COLO668 (cell line): ENCODE measurements at regions not wholly inside any gene's neighbourhood (a gene's known extent, or its start where the extent isn't known, plus 50 kb on each side); places are given as distances from the start of the nearest gene placed in this dataset.
"Not testable (repeated sequence)": the region's sequence is repeated elsewhere in the genome, so short reads cannot be mapped to it uniquely, and the experiment has no call there.

Experiments
- DNase-seq: peaks from one replicate; lab custom pipeline; 2025; ENCODE audit not compliant: unreplicated experiment; lab: John Stamatoyannopoulos, UW

DNA sequence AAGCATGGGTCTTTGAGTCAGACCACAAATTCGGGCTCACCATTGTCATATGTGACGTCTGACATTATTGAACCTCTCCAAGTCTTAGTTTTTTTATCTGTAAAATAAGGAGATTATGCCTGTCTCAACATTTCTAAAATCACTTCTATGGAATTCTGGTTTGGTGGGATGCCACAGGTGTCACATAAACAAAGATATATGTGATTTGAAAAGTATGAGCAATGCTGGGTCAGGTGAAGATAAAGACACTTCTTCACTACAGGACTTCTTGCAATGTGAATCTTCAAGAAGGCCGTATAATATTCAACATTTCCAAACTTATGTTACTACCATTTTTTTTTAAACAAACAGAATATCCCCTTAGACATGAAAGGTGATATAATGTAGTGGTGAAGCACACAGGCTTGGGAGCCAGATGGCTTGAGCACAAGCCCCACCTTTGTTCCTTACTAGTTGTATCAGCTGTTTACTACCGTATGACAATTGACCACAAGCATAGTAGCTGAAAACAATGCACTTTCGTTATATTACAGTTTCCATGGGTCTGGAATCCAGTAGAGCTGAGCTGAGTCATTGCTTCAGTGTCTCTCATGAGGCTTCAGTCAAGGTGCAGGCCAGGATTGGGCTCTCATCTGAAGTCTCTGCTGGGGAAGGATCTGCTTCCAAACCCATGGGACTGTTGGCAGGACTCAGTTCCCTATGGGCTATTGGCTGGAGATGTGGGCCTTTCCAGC, 87.7 kb downstream of the UTP18 start:
- no peak for DNase-seq

DNA sequence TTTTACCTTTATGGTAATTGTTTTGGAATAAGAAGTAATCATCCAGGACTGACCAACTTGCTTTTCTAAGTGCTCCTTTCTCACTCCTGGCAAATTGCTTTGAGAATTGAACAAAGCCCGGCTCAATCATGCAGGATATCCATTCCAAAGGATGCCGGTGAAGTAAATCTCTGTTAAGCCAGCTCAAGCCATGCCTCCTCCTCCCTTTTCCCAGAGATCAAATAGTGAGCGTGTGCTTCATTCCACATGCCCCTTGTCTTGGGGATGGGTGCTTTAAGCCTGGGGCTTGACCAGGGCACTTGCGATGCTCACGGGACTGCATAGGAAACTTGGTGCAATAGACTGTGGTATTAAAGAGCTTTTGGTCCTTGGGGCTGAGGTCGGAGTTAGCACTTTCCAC, 90.7 kb downstream of the UTP18 start:
- no peak for DNase-seq

DNA sequence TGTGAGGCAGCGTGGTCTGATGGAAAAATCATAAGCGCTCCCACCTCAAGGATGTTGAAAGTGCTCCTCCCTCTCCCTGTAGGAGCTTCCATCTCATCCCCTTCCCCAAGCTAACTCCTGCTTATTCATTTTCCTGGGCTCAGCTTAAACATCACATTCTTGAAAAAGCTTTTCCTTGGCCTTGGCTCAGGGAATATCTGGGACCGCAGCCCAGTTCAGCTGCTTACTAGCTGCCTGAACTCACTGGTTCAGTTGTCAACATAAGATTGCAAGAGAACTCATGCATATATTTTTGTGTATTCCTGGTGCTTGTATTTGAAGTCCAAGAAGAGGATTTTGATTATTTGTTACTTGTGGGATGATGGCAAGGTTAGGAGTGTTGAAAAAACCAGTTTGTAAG, 91.5 kb downstream of the UTP18 start:
- DNase-seq, result no peak

DNA sequence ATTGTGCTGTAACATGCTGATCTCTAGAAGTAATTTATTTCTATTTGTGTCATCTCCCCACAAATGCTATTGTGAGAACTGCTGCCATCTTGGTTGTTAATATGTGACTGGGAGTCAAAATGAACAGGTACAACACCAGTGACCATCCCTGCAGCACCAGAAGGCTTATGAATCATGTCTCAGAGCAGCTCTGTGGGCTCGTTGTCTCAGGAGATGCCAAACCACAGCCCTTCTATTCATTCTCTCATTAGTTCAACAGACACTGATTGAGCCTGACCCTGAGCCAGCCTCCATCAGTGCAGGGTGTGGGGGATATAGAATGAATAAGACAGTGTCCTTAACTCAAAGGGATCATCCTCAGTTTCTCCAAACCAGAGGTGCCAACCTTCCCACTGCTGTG, 92.5 kb downstream of the UTP18 start:
- DNase-seq, result no peak

DNA sequence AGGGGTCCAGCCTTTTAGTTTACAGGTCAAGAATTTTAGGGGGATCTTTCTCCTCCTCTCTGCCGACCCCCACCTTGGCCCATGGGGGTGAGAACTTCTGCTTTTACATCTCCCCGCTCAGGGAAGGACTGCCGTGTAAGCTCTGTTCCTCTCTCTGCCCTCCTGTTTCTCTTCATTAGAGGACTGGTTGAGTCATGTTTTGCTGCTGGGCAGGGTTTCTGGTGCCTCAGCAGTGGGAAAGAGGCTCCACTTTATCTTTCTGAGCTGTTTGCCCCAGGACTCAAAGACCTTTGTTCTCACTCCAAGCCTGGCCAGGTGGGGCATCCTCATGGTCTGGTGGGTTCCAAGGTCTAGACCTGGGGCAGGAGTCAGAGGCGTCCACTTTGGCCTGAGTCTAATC, 93.0 kb downstream of the UTP18 start:
- DNase-seq, result no peak

DNA sequence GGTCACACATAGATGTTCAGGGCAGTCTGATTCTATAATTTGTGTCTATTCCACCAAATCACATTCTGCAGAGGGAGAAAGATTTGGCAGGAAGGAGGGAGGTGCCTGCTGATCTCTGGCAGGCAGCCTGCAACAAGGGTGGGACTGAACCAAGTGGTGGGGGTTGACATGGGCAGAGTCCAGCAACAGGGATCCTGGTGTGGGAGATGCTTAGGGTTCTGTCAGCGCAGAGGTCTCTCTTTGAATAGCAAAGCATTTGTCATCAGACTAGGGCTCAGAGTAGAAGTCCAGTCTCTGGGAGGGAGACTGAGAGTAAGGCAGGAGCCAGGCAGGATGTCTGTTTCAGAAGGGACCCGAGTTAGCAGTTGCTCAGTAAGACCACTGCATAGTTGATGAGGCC, 94.6 kb downstream of the UTP18 start:
- no peak for DNase-seq

DNA sequence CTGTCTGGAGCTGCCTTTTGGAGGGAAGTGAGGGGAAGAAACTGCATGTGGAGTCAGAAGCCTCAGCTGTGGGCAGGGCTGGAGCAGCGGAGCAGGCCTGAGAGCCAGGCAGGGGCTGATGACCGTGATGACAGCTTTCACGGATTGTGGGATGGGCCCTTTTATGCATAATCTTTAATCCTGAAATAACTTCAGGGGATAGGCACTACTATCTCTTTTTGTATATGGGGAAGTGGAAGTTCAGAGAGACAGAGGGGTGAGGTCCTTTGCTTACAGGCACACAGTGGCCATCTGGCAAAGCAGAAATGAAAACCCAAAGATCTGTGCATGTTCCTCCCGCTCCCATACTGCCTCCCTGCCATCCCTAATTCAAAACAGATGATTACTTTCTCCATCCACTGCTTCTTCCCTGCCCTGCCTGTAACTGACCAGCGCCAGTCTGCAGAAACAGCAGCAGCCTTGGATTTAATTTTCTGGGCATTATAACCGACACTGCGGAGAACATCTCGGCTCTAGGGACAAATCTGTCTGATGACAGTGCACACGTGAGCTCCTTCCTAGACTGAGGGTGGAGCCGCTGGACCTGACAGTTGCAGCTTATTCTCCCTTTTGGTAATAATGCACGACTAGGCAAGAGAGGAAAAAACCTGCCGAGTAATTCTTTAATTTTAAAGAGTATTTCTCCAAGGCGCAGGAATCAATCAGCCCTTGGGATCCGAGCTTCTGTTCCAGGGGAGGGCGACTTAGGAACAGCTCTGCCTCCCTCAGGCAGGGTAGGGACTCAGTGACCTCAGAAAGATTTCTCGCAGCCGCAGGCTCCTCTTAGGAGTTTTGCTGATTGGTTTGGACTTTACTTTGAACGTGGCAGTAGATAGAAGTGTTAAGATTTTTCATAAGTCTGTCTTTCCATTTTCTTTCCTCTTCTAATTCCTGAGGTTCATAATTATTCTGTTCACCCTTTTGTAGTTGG, 95.4 kb downstream of the UTP18 start:
- DNase-seq, result no peak

DNA sequence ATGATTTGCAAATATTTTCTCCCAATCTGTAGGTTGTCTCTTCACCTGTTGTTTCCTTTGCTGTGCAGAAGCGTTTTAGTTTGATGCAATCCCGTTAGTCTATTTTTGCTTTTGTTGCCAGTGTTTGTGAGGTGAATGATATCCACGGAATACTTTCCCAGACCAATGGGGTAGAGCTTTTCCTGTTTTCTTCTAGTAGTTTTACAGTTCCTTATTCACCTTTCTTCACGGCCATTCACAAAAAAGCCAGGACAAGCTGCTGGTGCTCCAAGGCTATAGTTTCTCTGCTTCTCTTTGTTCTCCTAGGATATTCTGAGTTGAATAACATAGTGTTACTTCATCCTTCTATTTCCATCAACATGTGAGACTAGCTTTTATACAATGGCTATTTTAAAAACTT, 98.7 kb downstream of the UTP18 start:
- DNase-seq, result no peak

DNA sequence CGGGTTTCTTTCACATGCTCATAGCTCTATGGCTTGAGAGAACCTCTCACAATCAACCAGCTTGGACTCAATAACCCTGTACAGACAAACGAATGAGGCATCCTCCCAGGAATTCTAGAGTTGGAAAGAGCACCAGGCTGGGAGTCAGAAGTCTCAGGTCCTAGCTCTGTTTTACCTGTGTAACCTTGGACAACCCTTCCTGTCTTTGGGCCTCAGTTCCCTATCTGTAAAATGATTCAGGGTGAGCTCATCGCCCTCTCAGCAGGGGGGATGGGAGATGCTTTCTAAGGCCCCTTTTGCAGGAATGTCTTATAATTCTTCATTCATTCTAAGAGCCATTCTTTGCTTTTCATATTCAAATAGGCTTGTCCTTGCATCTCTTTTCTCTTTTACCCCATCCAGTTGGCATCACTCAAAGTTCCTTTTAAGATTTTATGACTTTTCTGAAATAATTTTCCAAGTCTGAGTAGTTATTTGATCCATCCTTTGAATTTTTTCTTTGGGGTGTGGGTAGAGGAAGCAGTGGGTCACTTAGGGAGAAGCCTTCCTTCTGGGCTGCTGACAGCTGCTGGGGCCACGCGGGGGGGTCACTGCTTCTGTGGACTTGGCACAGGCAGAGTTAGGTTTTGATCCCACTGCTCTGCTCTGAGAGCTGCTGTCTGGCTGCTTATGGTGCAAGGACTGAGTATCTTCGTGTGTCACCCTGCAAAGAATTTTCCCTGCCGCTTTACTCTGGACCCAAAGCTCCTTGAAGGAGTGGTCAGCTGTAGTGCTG, 102.7 kb downstream of the UTP18 start:
- DNase-seq, result no peak

DNA sequence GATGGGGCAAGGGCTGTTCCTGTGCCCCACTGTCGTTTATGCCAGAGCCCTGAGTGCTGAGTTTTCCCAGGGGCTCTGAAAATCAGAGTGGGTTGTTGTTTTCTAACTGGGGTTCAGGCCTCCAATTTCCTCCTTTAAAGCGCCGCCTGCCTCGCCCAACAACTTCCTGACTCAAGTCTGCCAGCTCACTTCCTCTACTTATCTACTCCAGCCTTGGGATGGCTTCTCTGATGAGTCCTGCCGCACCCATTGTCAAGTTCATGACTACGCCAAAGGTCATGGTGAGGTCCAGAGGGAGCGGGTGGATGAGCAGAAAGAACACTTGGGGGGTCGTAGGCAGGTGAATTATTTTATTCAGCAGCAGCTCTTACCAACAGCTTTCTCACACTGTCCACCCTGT, 104.7 kb downstream of the UTP18 start:
- no peak for DNase-seq

DNA sequence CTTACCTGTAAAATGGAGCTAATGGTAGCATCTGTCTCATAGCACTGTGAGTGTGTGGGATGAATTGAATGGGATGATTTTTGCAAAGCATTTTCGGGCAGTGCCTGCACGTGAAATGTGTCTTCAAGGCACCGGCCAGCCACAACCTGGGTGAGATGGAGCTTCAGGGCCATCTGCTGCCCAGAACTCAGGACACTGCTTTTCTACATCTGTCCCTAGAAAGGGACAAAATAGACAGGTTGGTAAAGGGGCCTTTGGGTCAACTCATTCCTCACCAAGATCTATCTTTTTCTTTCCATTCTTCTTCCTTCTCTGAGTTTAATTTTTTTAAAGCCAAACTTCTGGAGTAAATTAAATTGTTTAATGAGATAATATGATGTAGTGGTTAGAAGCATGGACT, 106.5 kb downstream of the UTP18 start:
- DNase-seq, result no peak

DNA sequence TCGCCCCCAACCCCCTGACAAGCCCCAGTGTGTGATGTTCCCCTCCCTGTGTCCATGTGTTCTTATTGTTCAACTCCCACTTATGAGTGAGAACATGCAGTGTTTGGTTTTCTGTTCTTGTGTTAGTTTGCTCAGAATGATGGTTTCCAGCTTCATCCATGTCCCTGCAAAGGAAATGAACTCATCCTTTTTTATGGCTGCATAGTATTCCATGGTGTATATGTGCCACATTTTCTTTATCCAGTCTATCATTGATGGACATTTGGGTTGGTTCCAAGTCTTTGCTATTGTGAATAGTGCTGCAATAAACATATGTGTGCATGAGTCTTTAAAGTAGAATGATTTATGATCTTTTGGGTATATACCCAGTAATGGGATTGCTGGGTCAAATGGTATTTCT, 107.5 kb downstream of the UTP18 start:
- DNase-seq, result not testable (repeated sequence)

DNA sequence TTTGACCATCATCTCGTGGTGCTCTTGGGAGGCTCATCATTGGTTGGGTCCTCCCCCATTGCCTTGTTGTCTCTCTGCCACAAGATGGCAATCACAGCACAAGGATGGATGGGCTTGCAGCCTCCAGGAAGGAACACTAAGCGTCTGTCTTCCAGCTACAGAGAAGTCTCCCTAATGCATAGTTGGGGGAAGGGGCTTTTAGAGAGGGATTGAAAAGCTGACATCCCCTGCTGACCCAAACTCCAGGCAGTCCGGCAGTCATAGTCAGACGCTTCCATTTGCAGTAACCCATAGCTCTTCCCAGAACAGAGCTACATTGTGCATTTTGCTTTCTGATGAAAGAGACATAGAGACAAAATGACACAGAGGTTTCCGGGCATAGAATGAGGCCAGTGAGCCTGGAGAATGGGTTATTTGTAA, 111.4 kb downstream of the UTP18 start:
- DNase-seq, result peak; percentile 16

DNA sequence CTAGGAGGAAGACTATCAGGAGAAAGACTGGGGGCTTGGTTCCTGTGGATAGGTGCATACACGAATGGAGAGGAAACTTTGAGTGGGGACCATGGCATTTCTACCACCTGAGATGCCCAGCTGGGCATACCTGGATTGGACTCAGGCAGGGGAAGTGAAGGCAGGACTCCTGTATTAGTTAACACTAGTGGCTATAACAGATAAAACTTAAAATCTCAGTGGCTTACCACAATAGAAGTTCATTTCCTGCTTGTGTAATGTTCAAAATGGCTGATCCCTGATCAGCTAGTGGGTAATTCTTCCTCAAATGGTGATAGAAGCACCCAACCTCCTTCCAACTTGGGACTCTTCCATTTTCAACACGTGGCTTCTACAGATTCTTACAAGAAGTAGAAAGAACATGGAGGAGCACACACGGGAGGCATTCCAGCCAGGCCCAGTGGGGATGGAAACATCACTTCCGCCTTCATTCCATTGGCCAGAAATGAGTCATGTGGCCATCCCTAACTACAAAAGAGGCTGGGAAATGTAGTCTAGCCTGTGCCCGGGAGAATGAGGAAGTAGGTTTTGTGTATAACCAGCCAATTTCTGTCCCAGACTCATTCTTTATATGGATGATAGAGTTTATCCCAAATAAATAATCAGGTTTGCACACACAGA, 112.1 kb downstream of the UTP18 start:
- no peak for DNase-seq

DNA sequence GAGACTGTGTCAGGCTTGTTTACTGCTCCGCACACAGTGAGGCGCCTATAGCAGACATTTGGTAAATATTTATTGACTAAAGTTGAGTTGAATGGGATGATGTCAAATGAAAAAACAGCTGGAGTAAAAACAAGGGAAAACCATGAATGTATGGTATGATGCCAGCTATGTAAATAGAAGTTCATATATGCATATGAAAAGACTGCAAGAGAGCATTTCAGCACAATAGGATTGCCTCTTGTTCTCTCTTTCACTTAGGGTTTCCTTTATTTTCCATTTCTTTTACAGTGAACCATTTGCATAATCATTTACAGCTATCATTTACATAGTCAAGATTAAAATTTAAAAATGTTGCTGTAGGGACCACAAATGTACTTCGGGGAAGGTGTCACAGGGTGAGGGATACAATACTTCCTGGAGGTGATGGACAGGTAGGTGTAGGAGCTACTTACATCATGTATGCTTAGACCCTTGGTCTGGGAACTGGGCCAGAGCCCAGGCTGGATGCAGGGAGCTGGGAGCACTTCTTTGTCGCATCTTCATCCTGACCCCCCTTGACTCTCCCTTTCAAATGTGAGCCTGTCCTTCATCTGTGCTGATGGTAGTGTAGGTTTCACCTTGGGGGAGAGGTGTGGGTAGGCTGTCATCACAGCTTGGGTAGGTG, 113.3 kb downstream of the UTP18 start:
- no peak for DNase-seq

DNA sequence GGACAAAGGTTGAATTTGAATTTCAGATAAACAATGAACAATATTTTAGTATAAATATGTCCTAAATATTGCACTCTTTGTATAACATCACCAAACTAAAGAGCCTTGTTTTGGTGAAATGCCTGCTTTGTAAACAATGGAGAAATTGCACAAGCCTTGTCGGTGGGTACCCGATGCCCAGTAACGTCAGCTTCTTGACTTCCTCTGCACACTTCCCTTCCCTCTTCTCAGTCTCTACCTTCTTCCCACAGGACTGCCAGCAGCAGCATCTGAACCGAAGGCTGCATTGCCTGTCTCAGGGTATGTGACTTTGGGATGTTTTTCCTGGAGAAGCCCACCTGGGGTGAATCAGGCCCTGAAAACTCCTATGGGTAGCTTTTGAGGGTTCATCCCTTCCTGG, 113.9 kb downstream of the UTP18 start:
- DNase-seq, result no peak

DNA sequence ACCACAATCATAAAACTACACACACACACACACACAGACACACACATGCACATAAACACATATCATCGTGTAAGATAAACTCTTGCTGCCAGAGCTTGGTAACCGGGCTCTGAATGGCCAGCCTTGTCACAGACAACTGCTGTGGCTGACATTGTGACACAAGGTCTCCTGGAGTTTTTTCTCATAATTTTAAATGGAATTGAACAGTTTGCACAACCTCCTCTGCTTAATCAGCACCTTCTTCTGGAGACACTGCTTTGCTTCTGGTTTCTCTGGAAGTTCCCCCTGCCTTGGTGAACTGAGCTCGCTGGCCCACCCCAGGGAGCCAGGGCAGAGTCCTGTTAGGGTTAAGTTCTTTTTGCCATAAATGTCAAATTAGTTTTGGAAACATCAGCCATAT, 115.4 kb downstream of the UTP18 start:
- DNase-seq, result no peak

DNA sequence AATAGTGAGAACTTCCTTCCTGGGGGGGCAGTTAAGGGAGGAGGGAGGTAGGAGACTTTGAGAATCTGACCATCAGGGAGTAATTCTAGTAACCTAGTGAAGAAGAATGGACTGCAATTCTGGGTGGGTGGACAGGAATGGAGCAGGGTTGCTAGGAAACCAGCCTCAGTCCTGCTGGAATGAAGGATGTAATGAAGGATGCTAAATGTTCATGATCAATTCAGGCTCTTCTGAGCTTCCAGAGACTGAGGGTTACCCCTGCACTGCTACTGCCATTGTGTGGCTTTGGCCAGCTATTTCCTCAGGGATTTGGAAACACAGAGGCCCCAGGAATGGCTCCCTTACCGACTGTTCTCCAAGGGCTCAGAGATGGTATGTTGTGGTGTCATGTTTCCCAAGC, 116.4 kb downstream of the UTP18 start:
- no peak for DNase-seq

DNA sequence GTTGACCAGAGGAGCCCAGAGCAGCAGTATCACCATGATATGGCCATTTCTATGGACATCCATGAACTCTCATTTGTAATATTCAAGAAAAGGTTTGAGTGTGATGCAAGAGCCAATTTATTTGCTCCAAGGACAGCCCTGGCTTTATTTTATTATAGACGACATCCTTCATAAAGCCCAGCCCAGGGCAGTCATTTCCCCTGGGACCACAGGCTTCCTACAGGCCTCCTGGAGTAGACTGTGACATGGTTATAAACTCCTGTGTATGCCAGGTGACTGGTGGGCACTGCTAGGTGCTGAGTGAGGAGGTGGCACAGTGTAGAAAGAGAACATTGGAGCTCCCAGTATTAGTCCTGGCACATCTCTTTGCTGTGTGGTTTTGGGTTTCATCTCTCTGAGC, 120.9 kb downstream of the UTP18 start:
- DNase-seq, result no peak

DNA sequence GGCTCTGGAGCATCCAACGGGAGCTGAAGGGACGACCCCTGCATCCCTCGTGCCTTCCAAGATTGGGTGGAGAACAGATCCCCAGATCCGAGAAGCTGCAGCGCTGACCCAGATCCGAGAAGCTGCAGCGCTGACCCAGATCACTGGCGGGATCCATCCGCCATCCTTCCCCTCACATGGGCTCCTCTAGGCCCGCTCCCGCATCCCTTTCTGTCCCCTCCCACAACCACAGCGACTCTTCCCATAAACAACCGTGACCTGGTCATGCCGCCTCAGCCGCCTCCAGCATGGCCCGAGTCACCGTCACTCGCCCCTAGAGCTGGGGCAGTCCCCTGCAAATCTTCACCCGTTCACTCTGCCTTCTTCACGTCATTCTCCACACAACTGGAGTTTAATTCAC, 124.9 kb downstream of the UTP18 start:
- DNase-seq, result no peak

DNA sequence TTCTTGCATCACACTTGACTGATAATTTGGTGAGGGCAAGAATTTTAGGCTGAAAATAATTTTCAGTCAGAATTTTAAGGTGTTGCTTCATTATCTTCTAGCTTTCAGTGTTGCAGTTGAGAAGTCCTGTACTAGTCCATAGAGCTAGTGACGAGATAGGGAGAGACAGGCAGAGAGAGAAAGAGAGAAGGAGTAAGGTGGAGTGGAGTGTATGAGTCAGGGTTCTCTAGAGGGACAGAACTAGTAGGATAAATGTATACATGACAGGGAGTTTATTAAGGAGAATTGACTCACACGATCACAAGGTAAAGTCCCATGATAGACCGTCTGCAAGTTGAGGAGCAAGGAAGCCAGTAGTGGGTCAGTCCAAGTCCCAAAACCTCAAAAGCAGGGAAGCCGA, 127.2 kb downstream of the UTP18 start:
- DNase-seq, result no peak
